Gastroesophageal sphincter (tissue), 4 donors: ENCODE measurements at regions not wholly inside any gene's neighbourhood (a gene's known extent, or its start where the extent isn't known, plus 50 kb on each side); places are given as distances from the start of the nearest gene placed in this dataset.

Source experiments
- ATAC-seq: fragments of 150-250 bp; one replicate; pipeline ENCODE4 v1.9.1; 2016; ENCODE audit warnings: mild to moderate bottlenecking, moderate library complexity
- H3K27ac ChIP-seq, 4 donors: fragments of 200-600 bp; sonication (generic) in 3 of 4; 1 replicate in 3 of 4; 2 replicates in 1 of 4; pipeline ENCODE4 v1.5.1; 2016 to 2019
- H3K27me3 ChIP-seq: fragments of 200-600 bp; sonication (generic); one replicate; pipeline ENCODE4 v1.5.1; 2019
- H3K36me3 ChIP-seq, 2 donors: fragments of 200-600 bp; sonication (generic); one replicate each; pipeline ENCODE4 v1.5.1; 2019; ENCODE audit warnings: control low read depth in 1 of 2
- H3K4me1 ChIP-seq, 3 donors: fragments of 200-600 bp; sonication (generic); 1 replicate in 2 of 3; 2 replicates in 1 of 3; pipeline ENCODE4 v1.5.1; 2016 to 2019; ENCODE audit warnings: control low read depth in 2 of 3
- H3K4me3 ChIP-seq, 2 donors: fragments of 200-600 bp; sonication (generic); one replicate each; pipeline ENCODE4 v1.5.1; 2019; ENCODE audit warnings: mild to moderate bottlenecking in 1 of 2, moderate library complexity in 1 of 2
- H3K9me3 ChIP-seq, 3 donors: fragments of 200-600 bp; sonication (generic); one replicate each; pipeline ENCODE4 v1.5.1; 2017 to 2019; ENCODE audit warnings: control low read depth in 2 of 3
- CTCF ChIP-seq, 4 experiments: fragments of 200-600 bp in 2 of 4; fragments of 450-650 bp in 2 of 4; sonication (generic) in 1 of 4; IDR thresholded peaks; one replicate each; pipeline ENCODE4 v1.5.1; 2017 to 2019; ENCODE audit warnings: antibody characterized with exemption in 4 of 4, mild to moderate bottlenecking in 2 of 4, moderate library complexity in 2 of 4
- EP300 ChIP-seq: sonication (generic); formaldehyde crosslinking; IDR thresholded peaks from one replicate; pipeline ENCODE4 v1.6.1; 2017; ENCODE audit warnings: antibody characterized with exemption, mild to moderate bottlenecking
- POLR2A ChIP-seq, 2 donors: fragments of 450-650 bp; IDR thresholded peaks; one replicate each; pipeline ENCODE4 v1.6.1; 2017; ENCODE audit warnings: antibody characterized with exemption in 2 of 2, mild to moderate bottlenecking in 2 of 2, moderate library complexity in 1 of 2
- POLR2AphosphoS5 ChIP-seq: sonication (generic); formaldehyde crosslinking; IDR thresholded peaks from one replicate; pipeline ENCODE4 v1.6.1; 2017; ENCODE audit warnings: antibody characterized with exemption
- WGBS, 2 donors: methylation state at CpG; one replicate each; pipeline ENCODE4 v1.1.5; 2018; ENCODE audit warnings: low coverage in 1 of 2; 5-methylcytosine and 5-hydroxymethylcytosine counted together

- no peaks in the 10 kb centered on the region for H3K36me3 ChIP-seq
- TF ChIP-seq EP300: no peak
- no peak for TF ChIP-seq POLR2A (IDR thresholded peaks at IDR 0.05)
- TF ChIP-seq POLR2AphosphoS5: no peak
- TF ChIP-seq CTCF (IDR thresholded peaks at IDR 0.05): no peak
- peaks cover 3% of the 10 kb centered on the region for H3K27me3 ChIP-seq
- no peaks in the 10 kb centered on the region for H3K9me3 ChIP-seq
- peak; percentile 57 for ATAC-seq
- no peak overlapping the region for H3K27ac ChIP-seq
- no peak overlapping the region for H3K4me3 ChIP-seq
- 44 to 60% methylated on average over 8 of the region's 8 CpGs for whole genome bisulfite sequencing, 2 donors
- H3K4me1 ChIP-seq: no peaks in the 10 kb centered on the region
Observed at GRCh38 chr18:77645170-77645872, 395.7 kb downstream of the GALR1 start.

DNA sequence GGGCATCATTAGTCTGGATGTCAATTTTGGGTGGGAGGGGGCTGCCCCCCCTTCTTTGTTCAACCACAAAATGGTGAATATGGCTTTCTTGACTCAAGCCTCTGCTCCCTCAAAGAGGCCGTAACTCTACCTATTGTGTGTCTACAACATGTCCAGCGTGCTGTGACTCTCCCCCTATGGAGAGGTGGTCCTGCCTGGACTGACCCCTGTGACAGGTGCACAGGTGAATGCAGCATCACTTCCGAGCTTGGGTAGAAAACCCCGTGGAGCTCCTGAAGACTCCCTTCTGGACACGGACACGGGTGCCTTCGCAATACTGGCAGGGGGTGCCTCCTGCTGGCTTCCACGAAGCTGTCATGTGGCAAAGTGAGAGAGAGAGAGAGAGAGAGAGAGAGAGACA lies 397.8 kb downstream of the GALR1 start:
- Histone ChIP-seq H3K36me3 (no peaks in the 10 kb centered on the region), H3K4me1 (peaks cover 0 to 6% (median 4%) of the 10 kb centered on the region in 3 donors), H3K4me3 (no peak overlapping the region), H3K27me3 (peaks cover 14% of the 10 kb centered on the region), H3K27ac (no peak overlapping the region), H3K9me3 (no peaks in the 10 kb centered on the region)
- TF ChIP-seq POLR2AphosphoS5 (no peak), CTCF (IDR thresholded peaks at IDR 0.05) (no peak), EP300 (no peak), POLR2A (IDR thresholded peaks at IDR 0.05) (no peak)
- no peak for ATAC-seq
- 56 to 100% methylated on average over 2 to 3 of the region's 8 CpGs for WGBS, 2 donors

DNA sequence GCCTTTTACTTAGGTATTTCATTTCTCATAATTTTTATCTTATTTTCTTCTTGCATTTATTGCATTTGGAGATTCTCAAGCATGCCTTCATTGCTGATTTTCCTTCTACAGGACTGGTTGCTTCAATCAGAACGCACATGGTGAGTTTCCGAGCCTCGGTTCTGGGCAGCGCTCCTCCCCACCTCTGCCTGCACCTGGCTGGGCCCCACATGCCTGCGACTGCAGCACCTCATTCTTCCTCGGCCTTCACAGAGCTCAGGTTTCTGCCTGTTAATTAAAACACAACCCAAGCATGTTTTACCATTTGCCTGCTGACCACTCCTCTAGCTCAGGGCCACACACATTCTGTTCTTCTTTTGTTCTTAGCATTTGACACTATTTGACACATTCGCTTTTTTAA lies 398.8 kb downstream of the GALR1 start:
- WGBS, 2 donors: 73 to 80% methylated on average over 7 of the region's 7 CpGs
- TF ChIP-seq CTCF (IDR thresholded peaks at IDR 0.05) (no peak), EP300 (no peak), POLR2A (IDR thresholded peaks at IDR 0.05) (no peak), POLR2AphosphoS5 (no peak)
- ATAC-seq: no peak
- Histone ChIP-seq H3K27me3 (peaks cover 14% of the 10 kb centered on the region), H3K36me3 (no peaks in the 10 kb centered on the region), H3K27ac (no peak overlapping the region), H3K9me3 (no peaks in the 10 kb centered on the region), H3K4me3 (no peak overlapping the region), H3K4me1 (peaks cover 0 to 6% (median 4%) of the 10 kb centered on the region in 3 donors)

GRCh38 chr18:77650799-77651385 lies 401.2 kb downstream of the GALR1 start:
- no peak overlapping the region for H3K4me3 ChIP-seq
- no peak overlapping the region for H3K27ac ChIP-seq
- no peak for TF ChIP-seq POLR2A (IDR thresholded peaks at IDR 0.05)
- no peak for TF ChIP-seq POLR2AphosphoS5
- no peak for TF ChIP-seq EP300
- TF ChIP-seq CTCF (IDR thresholded peaks at IDR 0.05): peak; percentile 37 to 93 (median 74)
- H3K36me3 ChIP-seq: no peaks in the 10 kb centered on the region
- peaks cover 0 to 6% (median 4%) of the 10 kb centered on the region in 3 donors for H3K4me1 ChIP-seq
- ATAC-seq: peak; percentile 88
- no peaks in the 10 kb centered on the region for H3K9me3 ChIP-seq
- 11 to 33% methylated on average over 4 to 12 of the region's 28 CpGs for WGBS, 2 donors
- peaks cover 17% of the 10 kb centered on the region for H3K27me3 ChIP-seq

GRCh38 chr18:77651441-77651840 lies 401.8 kb downstream of the GALR1 start:
- WGBS, 2 donors: 72% methylated on average over 2 of the region's 13 CpGs
- ATAC-seq: no peak
- Histone ChIP-seq H3K4me3 (no peak overlapping the region), H3K9me3 (no peaks in the 10 kb centered on the region), H3K4me1 (peaks cover 0 to 6% (median 4%) of the 10 kb centered on the region in 3 donors), H3K27me3 (peaks cover 17% of the 10 kb centered on the region), H3K36me3 (no peaks in the 10 kb centered on the region), H3K27ac (no peak overlapping the region)
- no peak for TF ChIP-seq POLR2AphosphoS5
- TF ChIP-seq EP300: no peak
- TF ChIP-seq CTCF (IDR thresholded peaks at IDR 0.05): no peak
- TF ChIP-seq POLR2A (IDR thresholded peaks at IDR 0.05): no peak
